BJ (cell line): ENCODE measurements at regions not wholly inside any gene's neighbourhood (a gene's known extent, or its start where the extent isn't known, plus 50 kb on each side); places are given as distances from the start of the nearest gene placed in this dataset.

Experiments
- CTCF ChIA-PET: fragments of 350-600 bp; formaldehyde crosslinking; extraction: SDS; loops from one replicate; lab custom pipeline; 2021; ENCODE audit warnings: antibody characterized with exemption, inconsistent platforms; lab: Yijun Ruan, JAX
- POLR2A ChIA-PET: fragments of 300-600 bp; sonication (Branson Sonifier 250); formaldehyde crosslinking; extraction: SDS; loops from one replicate; lab custom pipeline; 2021; ENCODE audit warnings: antibody characterized with exemption; lab: Charles Lee
- DNase-seq: peaks from one replicate; pipeline ENCODE4 v3.0.0-alpha.2; 2011; ENCODE audit warnings: low read depth
- H3K27me3 ChIP-seq: 2 replicates; pipeline ENCODE4 v1.6.0; 2011; ENCODE audit warnings: low read length; ENCODE audit not compliant: control insufficient read depth, insufficient read depth
- H3K36me3 ChIP-seq: 2 replicates; pipeline ENCODE4 v1.5.1; 2011; ENCODE audit warnings: low read length; ENCODE audit not compliant: control insufficient read depth, insufficient read depth
- H3K4me3 ChIP-seq: 2 replicates; pipeline ENCODE4 v1.5.1; 2011; ENCODE audit warnings: low read depth, mild to moderate bottlenecking, control low read depth, low read length
- TF ChIP-seq, protein P1 (sequence below): IDR thresholded peaks from 2 replicates; pipeline ENCODE4 v1.5.1; 2011; ENCODE audit warnings: low read depth, mild to moderate bottlenecking, control low read depth, inconsistent platforms, low read length, moderate library complexity; ENCODE audit not compliant: insufficient read depth

GRCh38 chr9:28671000-28671399 lies 1097.7 kb upstream of the C9orf72 start:
- no peak for DNase-seq
- Histone ChIP-seq H3K27me3 (no peaks in the 10 kb centered on the region), H3K36me3 (no peaks in the 10 kb centered on the region), H3K4me3 (no peak overlapping the region)
- CTCF ChIA-PET: no interaction called here
- POLR2A ChIA-PET: no interaction called here
- TF ChIP-seq, protein P1, sequence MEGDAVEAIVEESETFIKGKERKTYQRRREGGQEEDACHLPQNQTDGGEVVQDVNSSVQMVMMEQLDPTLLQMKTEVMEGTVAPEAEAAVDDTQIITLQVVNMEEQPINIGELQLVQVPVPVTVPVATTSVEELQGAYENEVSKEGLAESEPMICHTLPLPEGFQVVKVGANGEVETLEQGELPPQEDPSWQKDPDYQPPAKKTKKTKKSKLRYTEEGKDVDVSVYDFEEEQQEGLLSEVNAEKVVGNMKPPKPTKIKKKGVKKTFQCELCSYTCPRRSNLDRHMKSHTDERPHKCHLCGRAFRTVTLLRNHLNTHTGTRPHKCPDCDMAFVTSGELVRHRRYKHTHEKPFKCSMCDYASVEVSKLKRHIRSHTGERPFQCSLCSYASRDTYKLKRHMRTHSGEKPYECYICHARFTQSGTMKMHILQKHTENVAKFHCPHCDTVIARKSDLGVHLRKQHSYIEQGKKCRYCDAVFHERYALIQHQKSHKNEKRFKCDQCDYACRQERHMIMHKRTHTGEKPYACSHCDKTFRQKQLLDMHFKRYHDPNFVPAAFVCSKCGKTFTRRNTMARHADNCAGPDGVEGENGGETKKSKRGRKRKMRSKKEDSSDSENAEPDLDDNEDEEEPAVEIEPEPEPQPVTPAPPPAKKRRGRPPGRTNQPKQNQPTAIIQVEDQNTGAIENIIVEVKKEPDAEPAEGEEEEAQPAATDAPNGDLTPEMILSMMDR: no peak

GRCh38 chr9:28678097-28678496 lies 1104.8 kb upstream of the C9orf72 start:
- DNase-seq: no peak
- TF ChIP-seq, protein P1: no peak
- H3K4me3 ChIP-seq: no peak overlapping the region
- ChIA-PET POLR2A (no interaction called here), CTCF (no interaction called here)
- no peaks in the 10 kb centered on the region for H3K36me3 ChIP-seq
- H3K27me3 ChIP-seq: no peaks in the 10 kb centered on the region

DNA sequence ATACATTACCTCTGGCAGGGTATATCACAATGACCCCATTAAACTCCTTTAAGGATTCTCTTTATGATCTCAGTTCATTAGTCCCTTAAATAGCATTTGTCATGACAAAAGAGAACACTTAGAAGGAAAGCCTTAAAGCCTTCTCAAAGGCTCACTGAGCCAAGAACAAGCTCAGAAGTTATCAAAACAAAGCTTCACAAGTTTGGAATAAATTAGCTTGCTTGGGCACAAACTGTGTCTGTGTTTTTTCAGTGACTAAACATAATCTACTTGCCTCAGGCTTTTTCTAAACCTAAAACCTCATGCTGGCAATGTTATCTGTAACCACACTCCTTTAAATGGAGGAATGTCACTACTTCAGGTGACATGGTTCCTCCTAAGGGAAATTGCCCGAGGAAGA lies 1114.9 kb upstream of the C9orf72 start:
- ChIA-PET POLR2A (no interaction called here), CTCF (no interaction called here)
- H3K27me3 ChIP-seq: no peaks in the 10 kb centered on the region
- H3K4me3 ChIP-seq: no peak overlapping the region
- TF ChIP-seq, protein P1: no peak
- no peak for DNase-seq
- no peaks in the 10 kb centered on the region for H3K36me3 ChIP-seq

- Histone ChIP-seq H3K27me3 (no peaks in the 10 kb centered on the region), H3K36me3 (no peaks in the 10 kb centered on the region), H3K4me3 (no peak overlapping the region)
- DNase-seq: no peak
- POLR2A ChIA-PET: no interaction called here
- TF ChIP-seq, protein P1: no peak
- CTCF ChIA-PET: no interaction called here
Measured at GRCh38 chr9:28692012-28692411, 1118.7 kb upstream of the C9orf72 start.

GRCh38 chr9:28696960-28697359 lies 1123.7 kb upstream of the C9orf72 start:
- Histone ChIP-seq H3K27me3 (no peaks in the 10 kb centered on the region), H3K4me3 (no peak overlapping the region), H3K36me3 (no peaks in the 10 kb centered on the region)
- ChIA-PET CTCF (interaction anchor here (0.9 kb wide), 1 partner anchor 26 kb away, joined by 3 read pairs; no protein-coding TSS in a partner anchor), POLR2A (no interaction called here)
- DNase-seq: no peak
- TF ChIP-seq, protein P1: no peak
